ENCODE measurements at regions not wholly inside any gene's neighbourhood (a gene's known extent, or its start where the extent isn't known, plus 50 kb on each side); places are given as distances from the start of the nearest gene placed in this dataset.

DNA sequence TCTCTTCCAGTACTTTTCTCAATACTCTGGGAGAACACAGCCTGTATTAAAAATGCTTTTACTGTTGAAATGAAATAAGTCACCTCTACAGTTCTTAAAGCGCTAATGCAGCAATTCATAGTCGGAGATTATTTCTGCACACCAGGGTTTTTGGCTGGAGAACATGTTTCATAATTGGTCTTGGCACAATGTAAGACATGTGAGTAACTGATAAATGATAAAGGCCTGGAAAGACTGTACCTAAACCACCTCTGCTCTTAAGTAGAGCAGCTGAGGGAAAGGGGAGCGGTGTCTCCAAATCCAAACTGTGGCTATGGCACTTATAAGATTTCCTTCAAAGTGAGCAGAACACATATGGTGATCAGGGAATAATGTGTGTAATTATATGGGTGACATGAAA, 390.3 kb upstream of the MBL2 start:
- TF ChIP-seq, protein P1, sequence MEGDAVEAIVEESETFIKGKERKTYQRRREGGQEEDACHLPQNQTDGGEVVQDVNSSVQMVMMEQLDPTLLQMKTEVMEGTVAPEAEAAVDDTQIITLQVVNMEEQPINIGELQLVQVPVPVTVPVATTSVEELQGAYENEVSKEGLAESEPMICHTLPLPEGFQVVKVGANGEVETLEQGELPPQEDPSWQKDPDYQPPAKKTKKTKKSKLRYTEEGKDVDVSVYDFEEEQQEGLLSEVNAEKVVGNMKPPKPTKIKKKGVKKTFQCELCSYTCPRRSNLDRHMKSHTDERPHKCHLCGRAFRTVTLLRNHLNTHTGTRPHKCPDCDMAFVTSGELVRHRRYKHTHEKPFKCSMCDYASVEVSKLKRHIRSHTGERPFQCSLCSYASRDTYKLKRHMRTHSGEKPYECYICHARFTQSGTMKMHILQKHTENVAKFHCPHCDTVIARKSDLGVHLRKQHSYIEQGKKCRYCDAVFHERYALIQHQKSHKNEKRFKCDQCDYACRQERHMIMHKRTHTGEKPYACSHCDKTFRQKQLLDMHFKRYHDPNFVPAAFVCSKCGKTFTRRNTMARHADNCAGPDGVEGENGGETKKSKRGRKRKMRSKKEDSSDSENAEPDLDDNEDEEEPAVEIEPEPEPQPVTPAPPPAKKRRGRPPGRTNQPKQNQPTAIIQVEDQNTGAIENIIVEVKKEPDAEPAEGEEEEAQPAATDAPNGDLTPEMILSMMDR (IDR thresholded peaks at IDR 0.05) = no peak
- no peak for TF ChIP-seq POLR2A (IDR thresholded peaks at IDR 0.05)
